H1 (cell line): ENCODE measurements at regions not wholly inside any gene's neighbourhood (a gene's known extent, or its start where the extent isn't known, plus 50 kb on each side); places are given as distances from the start of the nearest gene placed in this dataset.

Source experiments
- CTCF ChIA-PET: fragments of 300-600 bp; sonication (Branson Sonifier 250); formaldehyde crosslinking; loops from one replicate; lab custom pipeline; 2021; ENCODE audit not compliant: partially characterized antibody; lab: Charles Lee
- POLR2A ChIA-PET: fragments of 300-600 bp; sonication (Branson Sonifier 250); formaldehyde crosslinking; loops from one replicate; lab custom pipeline; 2021; ENCODE audit warnings: inconsistent platforms; ENCODE audit not compliant: partially characterized antibody; lab: Charles Lee
- DNase-seq, 2 experiments: peaks; one replicate each; pipeline versions ENCODE4 v3.0.0 to v3.0.0-alpha.2; 2010 to 2022; ENCODE audit warnings: low spot score in 2 of 2, low read depth in 1 of 2, mixed read lengths in 1 of 2
- FAIRE-seq: peaks from 2 replicates; lab custom pipeline; 2011; peaks lifted over from hg19 to GRCh38; lab: Jason Lieb, UNC
- H2AFZ ChIP-seq: 2 replicates; pipeline ENCODE4 v1.8.1; 2012; ENCODE audit warnings: low read length, inconsistent platforms
- H2AK5ac ChIP-seq: 2 replicates; pipeline ENCODE4 v1.6.1; 2013; ENCODE audit warnings: low read depth, low read length
- H2BK120ac ChIP-seq: replicated peaks from 2 replicates; pipeline ENCODE3; 2013; ENCODE audit warnings: low read depth, low read length, inconsistent platforms
- H2BK12ac ChIP-seq: 2 replicates; pipeline ENCODE4 v1.6.1; 2013; ENCODE audit warnings: low read depth, low read length
- H2BK15ac ChIP-seq: 2 replicates; pipeline ENCODE4 v1.6.1; 2013; ENCODE audit warnings: low read length
- H2BK20ac ChIP-seq: 2 replicates; pipeline ENCODE4 v1.6.1; 2013; ENCODE audit warnings: low read length
- H2BK5ac ChIP-seq: 2 replicates; pipeline ENCODE4 v1.6.1; 2013; ENCODE audit warnings: low read depth, low read length
- H3K14ac ChIP-seq: 2 replicates; pipeline ENCODE4 v1.6.1; 2013; ENCODE audit warnings: inconsistent platforms; ENCODE audit not compliant: insufficient read length
- H3K18ac ChIP-seq: 2 replicates; pipeline ENCODE4 v1.6.1; 2013; ENCODE audit warnings: low read length; ENCODE audit errors: extremely low read depth
- H3K23ac ChIP-seq: 2 replicates; pipeline ENCODE4 v1.6.1; 2013; ENCODE audit warnings: inconsistent platforms; ENCODE audit not compliant: insufficient read length
- H3K23me2 ChIP-seq: 2 replicates; pipeline ENCODE4 v1.6.1; 2013; ENCODE audit warnings: low read depth, low read length
- H3K27ac ChIP-seq: 2 replicates; pipeline ENCODE4 v1.6.1; 2011; ENCODE audit warnings: low read depth, low read length, inconsistent platforms
- H3K27me3 ChIP-seq, 4 experiments: replicated peaks in 1 of 4; 1 replicate in 1 of 4; 2 replicates in 3 of 4; pipeline versions ENCODE4 v1.6.1 to v1.8.1; 2011 to 2013; ENCODE audit warnings: low read length in 3 of 4, mild to moderate bottlenecking in 3 of 4, inconsistent platforms in 2 of 4, mixed read lengths in 2 of 4, moderate library complexity in 1 of 4; ENCODE audit not compliant: control insufficient read depth in 3 of 4, insufficient read depth in 3 of 4; ENCODE audit errors: extremely low read depth in 1 of 4
- H3K36me3 ChIP-seq, 4 experiments: 2 replicates each; pipeline versions ENCODE4 v1.6.1 to v1.8.1; 2011 to 2013; ENCODE audit warnings: mild to moderate bottlenecking in 4 of 4, low read length in 3 of 4, moderate library complexity in 2 of 4, control low read depth in 1 of 4, inconsistent platforms in 1 of 4; ENCODE audit not compliant: insufficient read depth in 4 of 4, control insufficient read depth in 2 of 4
- H3K4ac ChIP-seq: replicated peaks from 2 replicates; pipeline ENCODE3; 2013; ENCODE audit warnings: low read length, low read depth, mixed read lengths, inconsistent platforms; ENCODE audit not compliant: insufficient read length
- H3K4me1 ChIP-seq, 4 experiments: replicated peaks in 1 of 4; 1 replicate in 1 of 4; 2 replicates in 3 of 4; pipeline versions ENCODE4 v1.6.1 to v1.8.1; 2011 to 2013; ENCODE audit warnings: low read length in 3 of 4, inconsistent platforms in 2 of 4, mixed read lengths in 1 of 4; ENCODE audit not compliant: insufficient read depth in 4 of 4, control insufficient read depth in 3 of 4
- H3K4me2 ChIP-seq, 2 experiments: 2 replicates each; pipeline versions ENCODE4 v1.6.1 to v1.8.1; 2011 to 2013; ENCODE audit warnings: low read depth in 2 of 2, low read length in 2 of 2, control low read depth in 1 of 2, inconsistent platforms in 1 of 2, mild to moderate bottlenecking in 1 of 2; ENCODE audit not compliant: insufficient read depth in 1 of 2
- H3K4me3 ChIP-seq, 4 experiments: fragments of 200-600, 300-600 bp in 1 of 4; sonication (generic), shearing (Covaris generic), sonication (Bioruptor Twin) in 1 of 4; 2 replicates each; pipeline versions ENCODE4 v1.5.1 to v1.8.1; 2011 to 2016; ENCODE audit warnings: low read length in 4 of 4, low read depth in 3 of 4, control low read depth in 2 of 4, inconsistent platforms in 2 of 4, mild to moderate bottlenecking in 2 of 4, mixed read lengths in 1 of 4, moderate library complexity in 1 of 4; ENCODE audit not compliant: insufficient read depth in 2 of 4; ENCODE audit errors: extremely low read depth in 1 of 4
- H3K56ac ChIP-seq: replicated peaks from 2 replicates; pipeline ENCODE3; 2013; ENCODE audit warnings: low read depth, mild to moderate bottlenecking, mixed read lengths, low read length, inconsistent platforms; ENCODE audit not compliant: insufficient read length
- H3K79me1 ChIP-seq: 2 replicates; pipeline ENCODE4 v1.6.1; 2013; ENCODE audit warnings: low read depth, low read length, control low read depth
- H3K79me2 ChIP-seq, 2 experiments: 2 replicates each; pipeline versions ENCODE4 v1.6.1 to v1.8.1; 2012 to 2013; ENCODE audit warnings: low read length in 2 of 2, mild to moderate bottlenecking in 2 of 2, inconsistent platforms in 1 of 2; ENCODE audit not compliant: insufficient read depth in 2 of 2, control insufficient read depth in 1 of 2
- H3K9ac ChIP-seq, 4 experiments: replicated peaks in 1 of 4; 1 replicate in 1 of 4; 2 replicates in 3 of 4; pipeline versions ENCODE4 v1.6.1 to v1.8.1; 2011 to 2013; ENCODE audit warnings: low read depth in 3 of 4, low read length in 3 of 4, control low read depth in 2 of 4, mild to moderate bottlenecking in 2 of 4, moderate library complexity in 2 of 4, inconsistent platforms in 1 of 4; ENCODE audit errors: extremely low read depth in 1 of 4
- H3K9me3 ChIP-seq, 2 experiments: 2 replicates each; pipeline versions ENCODE4 v1.6.1 to v1.8.1; 2012 to 2013; ENCODE audit warnings: mild to moderate bottlenecking in 2 of 2, moderate library complexity in 2 of 2, control low read depth in 1 of 2, inconsistent platforms in 1 of 2, low read depth in 1 of 2, low read length in 1 of 2, mixed read lengths in 1 of 2; ENCODE audit not compliant: insufficient read depth in 2 of 2
- H4K20me1 ChIP-seq, 2 experiments: replicated peaks in 1 of 2; 2 replicates each; pipeline versions ENCODE3 to v1.8.1; 2011 to 2013; ENCODE audit warnings: inconsistent platforms in 2 of 2, low read length in 2 of 2, mild to moderate bottlenecking in 1 of 2; ENCODE audit not compliant: insufficient read depth in 2 of 2, control insufficient read depth in 1 of 2
- H4K5ac ChIP-seq: 2 replicates; pipeline ENCODE4 v1.6.1; 2013; ENCODE audit warnings: low read length, low read depth, mixed read lengths, inconsistent platforms; ENCODE audit not compliant: insufficient read length
- H4K8ac ChIP-seq: 2 replicates; pipeline ENCODE4 v1.8.0; 2013; ENCODE audit warnings: mild to moderate bottlenecking, moderate library complexity, low read length, inconsistent platforms; ENCODE audit not compliant: insufficient read depth; ENCODE audit errors: extremely low read depth
- H4K91ac ChIP-seq: replicated peaks from 2 replicates; pipeline ENCODE3; 2013; ENCODE audit warnings: low read length, mixed read lengths, inconsistent platforms; ENCODE audit not compliant: insufficient read length
- EGR1 ChIP-seq: IDR thresholded peaks from 2 replicates; pipeline ENCODE4 v1.6.1; 2011; ENCODE audit warnings: low read depth, low read length, borderline replicate concordance
- GTF2F1 ChIP-seq: IDR thresholded peaks from 2 replicates; pipeline ENCODE4 v1.6.1; 2012; ENCODE audit warnings: low read depth, low read length, improper control_type of control experiment, borderline replicate concordance
- JUN ChIP-seq: IDR thresholded peaks from 2 replicates; pipeline ENCODE4 v1.6.1; 2011; ENCODE audit warnings: low read depth, mild to moderate bottlenecking, improper control_type of control experiment, low read length
- NANOG ChIP-seq: IDR thresholded peaks from 2 replicates; pipeline ENCODE4 v1.6.1; 2011; ENCODE audit warnings: low read length, low read depth, mild to moderate bottlenecking, inconsistent platforms; ENCODE audit not compliant: insufficient read depth, poor library complexity, severe bottlenecking
- NRF1 ChIP-seq: IDR thresholded peaks from 2 replicates; pipeline ENCODE4 v1.6.1; 2011; ENCODE audit warnings: mild to moderate bottlenecking, low read depth, low read length, improper control_type of control experiment
- POLR2AphosphoS5 ChIP-seq: IDR thresholded peaks from 2 replicates; pipeline ENCODE4 v1.6.1; 2011; ENCODE audit warnings: low read depth, low read length
- POU5F1 ChIP-seq: IDR thresholded peaks from 2 replicates; pipeline ENCODE4 v1.6.1; 2011; ENCODE audit warnings: low read depth, mild to moderate bottlenecking, low read length, moderate library complexity
- SAP30 ChIP-seq: fragments of 300-600 bp; sonication (generic); IDR thresholded peaks from 2 replicates; pipeline ENCODE4 v1.7.1; 2012; ENCODE audit warnings: low read length, moderate library complexity, mild to moderate bottlenecking, inconsistent platforms; ENCODE audit not compliant: insufficient read depth, insufficient replicate concordance
- SP2 ChIP-seq: IDR thresholded peaks from 2 replicates; pipeline ENCODE4 v1.6.1; 2012; ENCODE audit warnings: mild to moderate bottlenecking, low read length, inconsistent platforms
- SRF ChIP-seq: IDR thresholded peaks from 2 replicates; pipeline ENCODE4 v1.6.1; 2011; ENCODE audit warnings: mild to moderate bottlenecking, low read depth, low read length, moderate library complexity
- TAF1 ChIP-seq: IDR thresholded peaks from 2 replicates; pipeline ENCODE4 v1.6.1; 2011; ENCODE audit warnings: mild to moderate bottlenecking, low read depth, low read length
- TF ChIP-seq, protein P1 (sequence below): IDR thresholded peaks from 2 replicates; pipeline ENCODE4 v1.6.1; 2012; ENCODE audit warnings: low read length, inconsistent platforms

DNA sequence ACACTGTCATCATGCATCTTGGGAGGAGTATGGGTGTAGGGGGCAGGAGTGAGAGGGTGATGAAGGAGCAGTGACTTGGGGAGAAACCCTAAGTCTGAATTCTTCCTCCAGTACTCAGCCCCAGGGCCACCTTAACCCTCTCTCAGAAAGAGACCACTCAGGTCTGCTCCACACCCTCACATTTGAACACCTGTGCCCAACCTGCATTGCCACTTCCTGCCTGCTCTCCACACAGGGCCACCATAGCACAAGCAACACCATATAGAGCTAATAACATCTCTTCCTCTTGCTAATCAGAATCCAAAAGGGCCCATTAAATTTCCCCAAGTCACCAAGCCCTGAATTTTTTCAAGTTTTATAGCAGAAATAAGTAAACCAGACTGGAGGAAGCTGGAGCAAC, 278.7 kb downstream of the KDM5D start:
- TF ChIP-seq JUN (no peak), SP2 (no peak), TAF1 (no peak), EGR1 (no peak), NRF1 (no peak), NANOG (no peak), POU5F1 (no peak), POLR2AphosphoS5 (no peak), GTF2F1 (no peak), SRF (no peak), SAP30 (no peak)
- TF ChIP-seq, protein P1, sequence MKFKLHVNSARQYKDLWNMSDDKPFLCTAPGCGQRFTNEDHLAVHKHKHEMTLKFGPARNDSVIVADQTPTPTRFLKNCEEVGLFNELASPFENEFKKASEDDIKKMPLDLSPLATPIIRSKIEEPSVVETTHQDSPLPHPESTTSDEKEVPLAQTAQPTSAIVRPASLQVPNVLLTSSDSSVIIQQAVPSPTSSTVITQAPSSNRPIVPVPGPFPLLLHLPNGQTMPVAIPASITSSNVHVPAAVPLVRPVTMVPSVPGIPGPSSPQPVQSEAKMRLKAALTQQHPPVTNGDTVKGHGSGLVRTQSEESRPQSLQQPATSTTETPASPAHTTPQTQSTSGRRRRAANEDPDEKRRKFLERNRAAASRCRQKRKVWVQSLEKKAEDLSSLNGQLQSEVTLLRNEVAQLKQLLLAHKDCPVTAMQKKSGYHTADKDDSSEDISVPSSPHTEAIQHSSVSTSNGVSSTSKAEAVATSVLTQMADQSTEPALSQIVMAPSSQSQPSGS, result no peak
- Histone ChIP-seq H3K4ac (no peak overlapping the region), H3K79me1 (no peaks in the 10 kb centered on the region), H4K5ac (no peak overlapping the region), H2BK12ac (no peak overlapping the region), H3K18ac (no peak overlapping the region), H3K9me3 (no peaks in the 10 kb centered on the region), H3K4me3 (no peak overlapping the region), H4K91ac (no peak overlapping the region), H3K23ac (no peak overlapping the region), H3K56ac (no peak overlapping the region), H2BK15ac (no peak overlapping the region), H3K4me2 (no peak overlapping the region), H2BK20ac (no peak overlapping the region), H3K27me3 (no peaks in the 10 kb centered on the region), H3K9ac (no peak overlapping the region), H4K8ac (no peak overlapping the region), H3K4me1 (no peaks in the 10 kb centered on the region), H3K79me2 (no peaks in the 10 kb centered on the region), H3K27ac (no peak overlapping the region), H3K36me3 (no peaks in the 10 kb centered on the region), H2AK5ac (no peak overlapping the region), H2BK5ac (no peak overlapping the region), H4K20me1 (no peaks in the 10 kb centered on the region), H2BK120ac (no peak overlapping the region), H3K23me2 (no peaks in the 10 kb centered on the region; the same call in 1 of the 2 replicates), H3K14ac (no peak overlapping the region), H2AFZ (no peak overlapping the region)
- DNase-seq (no peak), FAIRE-seq (no peak)
- POLR2A ChIA-PET, result no interaction called here
- CTCF ChIA-PET, result no interaction called here
